CD4-positive, alpha-beta T cell treated with Interleukin-6 for 4 hours (primary cell): ENCODE measurements at regions not wholly inside any gene's neighbourhood (a gene's known extent, or its start where the extent isn't known, plus 50 kb on each side); places are given as distances from the start of the nearest gene placed in this dataset.

Source experiments
- DNase-seq: peaks from one replicate; pipeline ENCODE4 v3.0.0-alpha.2; 2020; ENCODE audit warnings: mixed read lengths

DNA sequence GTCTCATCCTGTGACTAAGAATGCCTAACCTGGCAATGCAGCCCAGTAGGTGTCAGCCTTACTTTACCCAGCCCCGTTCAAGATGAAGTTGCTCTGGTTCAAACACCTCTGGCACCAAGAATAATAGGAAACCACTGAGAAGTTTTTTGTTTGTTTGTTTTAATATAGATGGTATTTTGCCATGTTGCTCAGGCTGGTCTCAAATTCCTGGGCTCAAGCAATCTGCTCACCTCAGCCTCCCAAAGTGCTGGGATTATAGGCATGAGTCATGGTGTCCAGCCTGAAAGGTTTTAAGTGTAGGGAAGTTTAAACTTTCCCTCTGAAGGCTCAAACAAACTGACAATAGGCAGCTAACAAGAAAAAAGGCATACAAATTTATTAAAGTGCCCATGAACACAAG is 51.2 kb upstream of the ABCC4 start:
- no peak for DNase-seq

DNA sequence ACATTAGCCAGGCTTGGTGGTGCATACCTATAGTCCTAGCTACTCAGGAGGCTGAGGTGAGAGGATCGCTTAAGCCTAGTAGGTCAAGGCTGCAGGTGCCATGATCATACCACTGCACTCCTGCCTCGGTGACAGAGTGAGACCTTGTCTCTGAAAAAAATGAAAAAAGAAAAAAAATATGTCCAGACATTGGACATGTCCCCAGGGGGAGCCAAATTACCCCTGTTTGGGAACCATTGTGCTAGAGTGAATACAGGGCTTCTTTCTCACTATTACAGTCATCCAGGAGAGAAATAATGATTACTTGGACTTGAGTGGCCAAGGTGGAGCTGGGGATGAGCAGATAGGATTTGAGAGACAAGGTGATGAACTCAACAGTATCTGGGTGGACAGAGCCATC is 52.9 kb upstream of the ABCC4 start:
- no peak for DNase-seq

DNA sequence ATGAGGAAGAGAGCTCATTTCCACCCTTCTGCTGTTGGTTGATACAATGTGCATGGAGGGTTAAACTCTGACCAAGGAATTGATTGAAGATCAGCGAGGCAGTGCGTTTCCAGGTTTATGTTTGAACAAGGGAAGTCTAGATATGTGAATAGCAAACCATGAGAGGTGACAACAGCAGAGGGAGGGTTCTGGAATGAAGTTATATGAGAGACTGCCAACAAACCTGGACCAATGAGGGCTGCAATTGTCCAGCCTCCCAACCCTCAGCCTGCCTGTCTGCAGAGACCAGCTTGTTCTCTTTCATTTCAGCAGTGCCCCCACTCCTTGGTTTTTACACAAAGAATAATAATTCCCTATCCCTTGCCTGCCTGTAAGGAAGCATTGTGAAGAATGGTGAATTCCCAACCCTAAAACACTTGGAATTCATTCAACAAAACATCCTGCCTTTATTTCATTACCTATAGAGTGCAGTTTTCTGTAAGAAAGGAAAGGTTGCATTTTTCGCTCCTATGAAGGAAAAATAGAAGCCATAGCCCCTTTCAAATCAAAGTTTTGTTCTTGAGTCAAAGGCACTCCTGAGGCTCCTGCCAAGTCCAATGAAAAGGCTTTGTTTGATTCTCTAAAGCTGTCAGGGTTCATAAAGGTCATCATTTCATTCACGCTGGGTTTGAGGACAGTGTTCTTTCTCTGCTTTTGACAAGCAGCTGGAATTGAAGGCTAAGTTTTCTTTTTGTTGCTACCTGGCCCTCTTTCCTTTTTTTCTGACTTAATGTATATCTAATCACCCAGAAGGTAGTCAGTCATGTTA is 53.6 kb upstream of the ABCC4 start:
- no peak for DNase-seq

DNA sequence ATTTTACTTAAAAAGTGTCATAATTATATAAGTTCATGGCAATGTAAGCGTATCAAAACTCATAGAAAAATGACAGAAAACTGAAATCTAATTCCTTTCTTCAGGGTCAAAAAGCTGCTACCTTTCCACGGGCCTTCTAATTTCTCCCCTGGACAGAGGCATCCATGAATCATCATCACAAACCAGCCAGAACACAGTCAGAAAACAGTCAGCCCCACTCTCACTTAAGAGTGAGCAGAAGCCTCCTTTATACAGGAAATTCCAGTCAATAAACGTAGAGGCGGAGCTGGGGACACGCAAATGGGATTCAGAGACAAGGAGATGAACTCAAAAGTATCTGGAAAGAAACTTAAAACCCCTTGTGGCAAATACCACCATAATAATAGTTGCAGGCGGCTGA is 54.2 kb upstream of the ABCC4 start:
- no peak for DNase-seq

DNA sequence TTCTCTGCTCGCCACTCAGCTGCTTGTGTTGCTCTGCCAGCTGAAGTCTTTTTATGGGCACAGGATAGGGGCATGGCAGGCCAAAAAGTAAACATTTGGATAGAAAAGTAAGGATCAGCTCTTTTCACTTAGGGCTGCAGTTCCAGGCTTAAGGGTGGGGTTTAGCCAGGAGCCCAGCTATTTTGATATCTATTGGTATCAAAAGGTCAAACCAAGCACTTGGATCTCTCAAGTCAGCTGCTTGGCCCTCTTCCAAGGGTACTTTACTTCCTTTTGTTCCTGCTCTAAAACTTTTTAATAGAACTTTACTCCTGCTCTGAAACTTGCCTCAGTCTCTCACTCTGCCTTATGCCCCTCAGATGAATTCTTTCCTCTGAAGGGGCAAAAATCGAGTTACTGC is 55.7 kb upstream of the ABCC4 start:
- no peak for DNase-seq

DNA sequence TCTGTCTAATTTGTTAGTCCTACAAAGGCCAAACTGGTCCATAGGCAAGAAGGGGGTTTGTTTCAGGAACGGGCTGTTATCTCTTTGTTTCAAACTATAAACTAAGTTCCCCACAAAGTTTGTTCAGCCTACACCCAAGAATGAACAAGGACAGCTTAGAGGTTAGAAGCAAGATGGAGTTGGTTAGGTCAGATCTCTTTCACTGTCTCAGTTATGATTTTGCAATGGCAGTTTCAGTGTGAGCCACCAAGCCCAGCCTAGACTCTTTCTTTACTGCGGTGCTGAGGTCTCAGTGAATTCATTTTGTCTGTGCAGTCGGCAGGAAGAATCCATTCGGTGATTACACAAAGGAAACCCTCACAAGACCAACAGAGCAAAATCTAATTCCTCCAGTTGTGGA is 56.6 kb upstream of the ABCC4 start:
- DNase-seq = no peak

DNA sequence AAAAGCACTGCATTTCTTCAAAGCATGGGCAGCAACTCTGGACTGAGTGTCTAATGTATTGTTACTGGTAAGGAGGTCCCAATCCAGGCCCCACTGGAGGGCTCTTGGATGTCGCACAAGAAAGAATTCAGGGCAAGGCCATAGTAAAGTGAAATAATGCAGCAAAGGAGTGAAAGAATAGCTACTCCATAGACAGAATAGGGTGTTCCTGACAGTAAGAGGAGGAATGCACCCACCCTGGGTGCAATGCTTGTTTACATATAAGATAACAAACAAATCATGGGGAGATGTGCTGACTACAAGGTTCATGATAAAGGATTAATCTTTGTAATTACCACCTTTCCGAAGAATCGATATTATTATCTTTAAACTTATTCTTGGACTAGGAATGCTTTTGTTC is 58.8 kb upstream of the ABCC4 start:
- no peak for DNase-seq

DNA sequence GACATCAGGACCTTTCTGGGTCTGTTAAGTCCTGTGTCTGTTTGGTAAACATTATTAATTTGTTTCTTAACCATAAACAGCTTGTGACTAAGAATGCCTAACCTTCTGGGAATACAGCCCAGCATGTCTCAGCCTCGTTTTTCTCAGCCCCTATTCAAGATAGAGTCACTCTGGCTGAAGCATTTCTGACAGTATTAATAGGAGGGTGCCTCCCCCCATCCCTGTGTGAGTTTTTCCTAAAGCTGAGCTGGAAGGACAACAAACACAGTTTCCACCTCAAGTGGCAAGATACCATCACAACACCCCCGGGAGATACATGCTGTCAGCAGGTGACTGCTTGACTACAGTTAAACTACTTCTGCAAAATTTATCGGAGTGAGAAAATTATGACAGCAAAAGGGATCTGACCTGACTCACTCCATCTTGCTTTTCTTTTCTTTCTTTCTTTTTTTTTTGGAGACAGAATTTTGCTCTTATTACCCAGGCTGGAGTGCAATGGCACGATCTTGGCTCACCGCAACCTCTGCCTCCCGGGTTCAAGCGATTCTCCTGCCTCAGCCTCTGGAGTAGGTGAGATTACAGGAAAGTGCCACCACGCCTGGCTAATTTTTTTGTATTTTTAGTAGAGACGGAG is 59.3 kb upstream of the ABCC4 start:
- no peak for DNase-seq

DNA sequence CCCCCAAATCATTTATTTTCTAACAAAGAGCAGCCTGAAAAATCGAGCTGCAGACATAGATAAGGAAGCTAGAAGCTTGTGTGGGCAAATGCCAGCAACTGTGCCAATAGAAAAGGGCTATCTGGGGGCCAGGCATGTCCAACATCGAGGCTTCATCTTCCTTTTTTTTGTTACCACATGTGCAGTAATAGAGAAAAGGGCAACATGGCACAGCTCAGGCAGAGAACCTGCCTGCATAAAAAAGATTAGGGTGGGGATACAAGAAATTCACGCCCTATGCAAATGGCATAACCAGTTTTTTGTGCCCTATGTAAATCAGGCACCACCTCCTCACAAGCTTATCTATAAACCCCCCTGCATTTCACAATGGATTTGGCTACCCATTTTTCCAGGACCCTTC is 60.4 kb upstream of the ABCC4 start:
- no peak for DNase-seq

DNA sequence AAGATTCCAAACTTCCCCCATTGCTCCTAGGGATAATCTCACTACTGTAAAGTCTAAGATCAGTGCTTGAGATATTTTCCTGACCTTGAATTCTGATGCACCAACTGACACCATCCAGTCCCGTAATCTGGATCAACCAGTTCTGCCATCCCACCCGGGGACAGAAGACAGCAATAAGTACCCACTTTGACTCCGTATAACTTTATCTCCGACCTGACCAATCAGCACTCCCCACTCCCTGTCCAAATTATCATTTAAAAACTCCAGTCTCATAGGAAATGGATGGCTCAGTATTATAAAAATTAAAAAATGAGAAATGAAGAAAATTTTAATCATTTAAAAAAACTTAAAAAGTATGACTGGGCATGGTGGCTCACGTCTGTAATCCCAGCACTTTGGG is 61.4 kb upstream of the ABCC4 start:
- no peak for DNase-seq

DNA sequence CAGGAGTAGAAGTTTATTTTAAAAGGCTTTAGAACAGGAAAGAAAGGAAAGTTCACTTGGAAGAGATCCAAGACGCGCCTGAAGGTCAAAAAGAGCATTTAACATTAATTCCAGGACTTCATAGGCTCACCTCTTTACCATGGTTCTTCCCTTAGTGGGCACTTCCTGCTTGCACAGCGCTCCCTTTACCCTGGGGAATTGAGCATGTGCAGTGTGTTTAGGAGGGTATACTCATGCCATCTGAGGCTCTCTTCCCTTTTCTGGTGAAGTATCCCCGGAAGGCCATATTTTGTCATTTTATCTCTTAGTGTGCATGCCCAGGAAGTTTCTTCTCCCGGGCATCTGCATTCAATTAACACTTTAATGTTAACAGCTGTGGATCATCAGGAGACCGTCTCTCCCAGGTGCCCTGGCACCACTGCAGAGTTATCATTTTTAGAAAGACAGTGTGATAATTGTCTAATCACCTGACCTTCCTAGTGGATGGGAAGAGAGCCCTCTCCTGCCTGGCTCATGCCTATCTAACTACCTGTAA is 66.1 kb upstream of the ABCC4 start:
- no peak for DNase-seq

DNA sequence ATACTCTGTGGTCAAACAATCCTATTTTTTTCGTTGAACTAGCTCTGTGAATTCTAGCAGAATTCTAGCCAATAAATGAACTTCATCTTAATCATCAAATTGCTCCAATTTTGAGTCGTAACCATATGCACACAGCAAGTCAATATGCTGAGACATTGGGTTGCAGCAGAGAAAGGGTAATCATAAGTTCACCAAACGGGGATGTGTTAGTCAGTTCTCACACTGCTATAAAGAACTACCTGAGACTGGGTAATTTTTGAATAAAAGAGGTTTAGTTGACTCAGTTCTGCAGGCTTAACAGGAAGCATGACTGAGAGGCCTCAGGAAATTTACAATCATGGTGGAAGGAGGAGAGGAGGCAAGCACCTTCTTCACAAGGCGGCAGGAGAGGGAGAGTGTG is 67.7 kb upstream of the ABCC4 start:
- no peak for DNase-seq

DNA sequence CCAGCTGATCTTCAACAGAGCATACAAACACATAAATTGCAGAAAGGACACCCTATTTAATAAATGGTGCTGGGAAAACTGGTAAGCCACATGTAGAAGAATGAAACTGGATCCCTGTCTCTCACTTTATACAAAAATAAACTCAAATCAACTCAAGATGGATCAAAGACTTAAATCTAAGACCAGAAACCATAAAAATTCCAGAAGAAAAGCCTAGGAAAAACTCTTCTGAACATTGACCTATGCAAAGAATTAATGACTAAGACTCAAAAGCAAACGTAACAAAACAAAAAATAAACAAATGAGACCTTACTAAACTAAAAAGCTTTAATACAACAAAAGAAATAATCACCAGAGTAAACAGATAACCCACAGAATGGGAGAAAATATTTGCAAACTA is 74.5 kb upstream of the ABCC4 start:
- no peak for DNase-seq

DNA sequence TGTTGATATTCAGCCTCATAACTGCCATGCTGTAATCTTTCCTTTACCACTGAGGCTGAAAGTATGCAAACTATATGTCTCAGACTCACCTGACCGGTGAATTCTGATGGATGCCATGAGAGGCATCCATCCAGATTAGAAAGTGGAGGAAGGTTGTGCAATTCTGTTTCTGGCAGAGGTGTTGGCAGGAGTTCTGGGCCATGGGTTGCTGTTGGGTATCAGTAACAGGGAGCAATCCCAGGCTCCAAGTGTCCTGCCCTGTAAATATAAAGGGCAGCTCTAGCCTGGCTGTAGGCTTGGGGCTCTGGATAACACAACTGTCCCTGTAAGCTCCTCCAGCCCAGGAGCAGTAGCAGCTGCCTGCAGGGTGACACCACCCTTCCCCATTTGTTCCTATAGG is 77.4 kb upstream of the ABCC4 start:
- DNase-seq = no peak

DNA sequence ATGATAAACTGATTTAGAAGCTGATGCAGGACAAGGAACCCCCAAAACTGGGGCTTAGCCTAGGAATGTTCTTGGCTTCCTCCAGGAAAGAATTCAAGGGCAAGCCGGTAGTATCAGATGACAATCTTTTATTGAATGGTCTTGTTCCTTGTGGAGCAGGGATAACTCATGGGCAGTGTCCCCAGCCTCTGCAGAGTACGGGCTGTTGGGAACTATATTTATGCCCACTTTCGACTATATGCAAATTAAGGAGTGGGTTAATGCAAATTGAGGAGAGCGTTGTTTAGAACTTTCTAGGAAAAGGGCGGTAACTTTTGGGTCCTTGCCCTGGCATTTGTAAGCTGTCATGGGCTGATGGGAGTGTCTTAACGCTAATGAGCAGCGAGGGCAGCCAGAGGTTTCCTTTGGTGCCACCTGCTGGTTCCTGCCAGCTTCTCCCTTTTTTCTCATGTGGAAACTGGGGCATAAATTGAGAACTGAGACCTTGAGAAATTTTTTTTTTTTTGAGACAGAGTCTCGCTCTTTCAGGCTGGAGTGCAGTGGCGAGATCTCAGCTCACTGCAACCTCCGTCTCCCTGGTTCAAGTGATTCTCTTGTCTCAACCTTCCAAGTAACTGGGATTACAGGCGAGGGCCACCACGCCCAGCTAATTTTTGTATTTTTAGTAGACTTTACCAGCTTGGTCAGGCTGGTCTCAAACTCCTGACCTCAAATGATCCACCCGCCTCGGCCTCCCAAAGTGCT is 79.4 kb upstream of the ABCC4 start:
- peak; percentile 76 for DNase-seq

DNA sequence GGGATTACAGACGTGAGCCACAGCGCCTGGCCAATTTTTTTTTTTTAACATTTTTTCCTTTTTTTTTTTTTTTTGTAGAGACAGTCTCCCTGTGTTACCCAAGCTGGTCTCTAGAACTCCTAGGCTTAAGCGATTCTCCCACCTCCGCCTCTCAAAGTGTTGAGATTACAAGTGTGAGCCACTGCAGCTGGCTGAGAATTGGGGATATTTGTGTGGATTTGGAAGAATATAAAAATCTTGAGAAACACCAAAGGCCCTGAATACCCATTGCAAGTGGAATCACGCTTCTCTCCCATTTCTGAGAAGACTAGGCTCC is 79.9 kb upstream of the ABCC4 start:
- no peak for DNase-seq

DNA sequence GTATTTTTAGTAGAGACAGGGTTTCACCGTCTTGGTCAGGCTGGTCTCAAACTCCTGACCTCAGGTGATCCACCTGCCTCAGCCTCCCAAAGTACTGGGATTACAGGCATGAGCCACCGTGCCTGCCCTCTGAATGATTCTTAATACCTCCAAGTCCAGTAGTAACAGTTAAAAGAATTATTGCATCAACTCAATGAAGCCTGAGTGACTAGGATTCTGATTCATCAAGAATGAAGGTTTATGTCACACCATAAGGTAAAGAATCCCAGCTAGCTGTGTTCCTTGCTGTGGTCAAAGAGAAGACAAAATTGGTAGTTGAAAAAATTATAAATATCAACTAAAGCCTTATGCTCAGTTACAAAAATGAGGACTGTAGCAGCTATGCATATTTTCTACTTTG is 81.2 kb upstream of the ABCC4 start:
- no peak for DNase-seq

DNA sequence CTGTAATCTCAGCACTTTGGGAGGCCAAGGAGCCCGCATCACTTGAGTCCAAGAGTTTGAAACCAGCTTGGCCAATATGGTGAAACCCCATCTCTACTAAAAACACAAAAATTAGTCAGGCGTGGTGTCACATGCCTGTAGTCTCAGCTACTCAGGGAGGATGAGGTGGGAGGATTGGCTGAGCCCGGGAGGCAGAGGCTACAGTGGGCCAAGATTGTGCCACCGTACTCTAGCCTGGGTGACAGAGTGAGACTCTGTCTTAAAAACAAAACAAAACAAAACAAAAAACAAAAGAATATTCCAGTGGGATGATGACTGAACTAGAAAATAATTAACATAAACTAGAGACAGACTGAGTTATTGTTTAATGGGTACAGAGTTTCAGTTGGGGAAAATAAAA is 81.7 kb upstream of the ABCC4 start:
- DNase-seq = no peak

DNA sequence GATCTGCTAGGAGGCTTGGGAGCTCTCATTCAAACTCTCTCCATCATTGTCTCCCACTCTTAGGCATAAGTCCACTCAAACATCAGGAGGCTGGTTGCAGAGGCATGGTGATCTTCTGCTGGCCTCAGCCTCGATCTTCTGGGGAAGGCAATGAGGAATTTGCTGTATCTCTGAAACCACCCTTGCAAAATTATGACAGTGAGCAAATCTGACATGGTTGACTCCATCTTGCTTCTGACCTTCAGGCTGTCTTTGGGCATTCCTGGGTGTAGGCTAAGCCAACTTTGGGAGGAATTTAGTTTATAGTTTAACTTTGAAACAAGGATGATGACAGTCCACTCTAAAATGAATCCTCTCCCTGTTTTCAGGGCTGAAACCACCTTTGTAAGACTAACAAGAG is 84.1 kb upstream of the ABCC4 start:
- no peak for DNase-seq

DNA sequence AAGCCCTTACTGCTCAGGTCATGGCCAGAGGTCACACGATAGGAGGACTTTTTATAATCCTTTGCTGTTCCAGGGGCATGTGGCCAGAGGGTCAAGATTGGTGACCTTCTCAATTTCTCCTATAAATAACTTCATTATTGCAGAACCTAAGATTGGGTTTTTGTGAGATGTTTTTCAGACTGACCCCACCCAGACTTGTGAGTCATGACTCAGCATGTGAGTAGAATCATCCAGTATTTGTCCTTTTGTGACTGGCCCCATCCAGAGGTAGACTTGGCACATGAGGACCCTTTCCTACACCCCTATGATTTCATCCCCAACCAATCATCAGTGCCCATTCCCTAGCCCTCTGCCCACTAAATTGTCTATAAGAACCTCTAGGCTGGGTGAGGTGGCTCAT is 84.5 kb upstream of the ABCC4 start:
- DNase-seq = no peak

DNA sequence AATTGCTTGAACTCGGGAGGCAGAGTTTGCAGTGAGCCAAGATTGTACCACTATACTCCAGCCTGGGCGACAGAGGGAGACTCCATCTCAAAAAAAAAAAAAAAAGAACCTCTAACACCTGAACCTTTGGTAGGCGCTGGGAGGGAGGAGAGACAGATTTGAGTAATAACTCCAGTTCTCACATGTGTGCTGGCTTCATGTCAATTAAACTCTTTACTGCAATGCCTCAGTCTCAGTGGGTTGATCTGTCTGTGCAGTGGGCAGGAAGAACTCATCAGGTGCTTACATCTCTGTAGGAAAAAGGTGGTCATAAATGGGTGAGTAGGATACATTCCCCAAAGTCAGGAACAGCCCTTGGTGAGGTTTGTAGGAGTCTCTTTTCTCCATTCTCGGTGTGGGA is 85.1 kb upstream of the ABCC4 start:
- no peak for DNase-seq

DNA sequence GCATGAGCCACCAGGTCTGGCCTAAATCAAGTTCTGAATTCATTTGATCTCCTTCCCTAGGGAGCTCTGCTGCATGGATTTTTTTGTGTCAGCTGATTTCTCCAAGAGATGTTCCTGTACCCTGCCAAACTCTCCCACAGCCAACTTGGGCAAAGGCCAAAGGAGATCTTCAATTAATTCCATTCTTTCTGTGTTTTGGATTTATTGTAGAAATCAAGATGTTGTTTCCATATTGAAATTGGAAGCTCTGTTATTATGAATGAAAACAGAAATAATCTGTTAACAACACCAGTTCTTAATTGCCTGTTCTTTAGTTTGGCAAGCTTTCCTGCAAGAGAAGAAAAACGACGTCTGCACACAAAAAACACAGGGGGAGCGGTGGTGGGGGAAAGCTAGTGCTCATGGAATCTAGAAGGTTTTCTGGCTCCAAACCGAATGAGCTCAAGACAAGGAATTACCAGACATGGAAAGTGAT is 86.5 kb upstream of the ABCC4 start:
- DNase-seq = no peak

DNA sequence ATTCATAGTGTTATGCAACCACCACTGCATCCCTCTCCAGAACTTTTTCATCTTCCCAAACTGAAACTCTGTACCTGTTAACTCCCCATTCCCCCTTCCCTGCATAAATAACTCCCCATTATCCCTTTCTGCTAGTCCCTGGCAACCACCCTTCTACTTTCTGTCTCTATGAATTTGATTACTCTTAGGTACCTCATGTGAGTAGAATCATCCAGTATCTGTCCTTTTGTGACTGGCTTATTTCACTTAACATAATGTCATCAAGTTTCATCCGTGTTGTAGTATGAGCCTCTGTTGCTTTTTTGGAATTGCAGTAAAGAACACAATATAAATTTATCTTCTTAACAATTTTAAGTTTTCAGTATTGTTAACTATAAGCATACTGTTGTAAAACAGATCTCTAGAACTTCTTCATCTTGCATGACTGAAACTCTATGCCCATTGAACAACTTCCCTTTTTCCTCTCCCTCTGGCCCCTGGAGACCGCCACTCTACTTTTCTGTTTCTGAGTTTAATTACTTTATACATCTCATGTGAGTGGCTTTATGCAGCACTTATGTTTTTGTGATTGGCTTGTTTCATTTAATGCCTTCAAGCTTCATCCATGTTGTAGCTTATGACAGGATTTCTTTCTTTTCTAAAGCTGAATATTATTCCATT is 87.3 kb upstream of the ABCC4 start:
- no peak for DNase-seq

DNA sequence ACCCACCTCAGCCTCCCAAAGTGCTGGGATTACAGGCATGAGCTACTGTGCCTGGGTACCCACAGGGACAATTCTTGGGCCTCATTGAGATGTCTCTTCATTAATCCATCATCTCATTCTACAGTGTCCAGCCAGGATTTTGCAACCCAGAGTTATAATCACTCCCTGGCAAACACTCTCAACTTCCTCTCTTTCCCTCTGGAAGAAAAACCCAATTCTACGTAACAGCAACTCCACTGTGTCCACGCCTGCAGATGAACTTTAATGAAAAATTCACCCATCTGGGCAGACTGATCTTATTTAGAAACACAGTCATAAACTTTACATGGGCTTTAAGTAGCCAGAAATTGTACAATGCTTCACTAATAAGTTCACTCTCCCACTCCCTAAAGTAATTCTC is 90.1 kb upstream of the ABCC4 start:
- no peak for DNase-seq
